ENCODE measurements at regions not wholly inside any gene's neighbourhood (a gene's known extent, or its start where the extent isn't known, plus 50 kb on each side); places are given as distances from the start of the nearest gene placed in this dataset.

DNA sequence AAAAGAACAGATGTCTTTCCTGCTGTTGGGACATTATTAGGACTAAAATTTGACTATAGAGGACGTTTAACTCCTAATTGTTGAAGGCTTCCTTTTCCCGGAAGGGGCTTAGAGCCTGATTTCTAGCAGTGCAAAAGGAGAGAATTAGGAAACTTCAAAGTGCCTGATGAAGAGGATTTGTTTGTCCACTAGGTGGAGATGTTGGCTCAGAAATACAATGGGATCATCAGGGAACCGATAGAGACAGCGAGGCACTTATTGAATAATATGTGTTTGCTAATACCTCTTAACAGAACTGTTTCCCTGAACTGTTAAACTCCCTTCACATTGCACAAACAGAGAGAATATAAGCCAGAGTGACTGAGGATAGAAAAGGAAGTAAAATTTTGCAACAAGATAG, 311.5 kb downstream of the KDM5D start:
- TF ChIP-seq, protein P1, sequence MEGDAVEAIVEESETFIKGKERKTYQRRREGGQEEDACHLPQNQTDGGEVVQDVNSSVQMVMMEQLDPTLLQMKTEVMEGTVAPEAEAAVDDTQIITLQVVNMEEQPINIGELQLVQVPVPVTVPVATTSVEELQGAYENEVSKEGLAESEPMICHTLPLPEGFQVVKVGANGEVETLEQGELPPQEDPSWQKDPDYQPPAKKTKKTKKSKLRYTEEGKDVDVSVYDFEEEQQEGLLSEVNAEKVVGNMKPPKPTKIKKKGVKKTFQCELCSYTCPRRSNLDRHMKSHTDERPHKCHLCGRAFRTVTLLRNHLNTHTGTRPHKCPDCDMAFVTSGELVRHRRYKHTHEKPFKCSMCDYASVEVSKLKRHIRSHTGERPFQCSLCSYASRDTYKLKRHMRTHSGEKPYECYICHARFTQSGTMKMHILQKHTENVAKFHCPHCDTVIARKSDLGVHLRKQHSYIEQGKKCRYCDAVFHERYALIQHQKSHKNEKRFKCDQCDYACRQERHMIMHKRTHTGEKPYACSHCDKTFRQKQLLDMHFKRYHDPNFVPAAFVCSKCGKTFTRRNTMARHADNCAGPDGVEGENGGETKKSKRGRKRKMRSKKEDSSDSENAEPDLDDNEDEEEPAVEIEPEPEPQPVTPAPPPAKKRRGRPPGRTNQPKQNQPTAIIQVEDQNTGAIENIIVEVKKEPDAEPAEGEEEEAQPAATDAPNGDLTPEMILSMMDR (IDR thresholded peaks at IDR 0.05): no peak
- TF ChIP-seq POLR2A (IDR thresholded peaks at IDR 0.05): no peak
